ENCODE measurements at regions not wholly inside any gene's neighbourhood (a gene's known extent, or its start where the extent isn't known, plus 50 kb on each side); places are given as distances from the start of the nearest gene placed in this dataset.

GRCh38 chr2:51290725-51291124 lies 258.8 kb upstream of the NRXN1 start:
- TF ChIP-seq POLR2AphosphoS5 (IDR thresholded peaks at IDR 0.05) = no peak
- no peak for TF ChIP-seq POLR2A (IDR thresholded peaks at IDR 0.05)
- TF ChIP-seq, protein P1, sequence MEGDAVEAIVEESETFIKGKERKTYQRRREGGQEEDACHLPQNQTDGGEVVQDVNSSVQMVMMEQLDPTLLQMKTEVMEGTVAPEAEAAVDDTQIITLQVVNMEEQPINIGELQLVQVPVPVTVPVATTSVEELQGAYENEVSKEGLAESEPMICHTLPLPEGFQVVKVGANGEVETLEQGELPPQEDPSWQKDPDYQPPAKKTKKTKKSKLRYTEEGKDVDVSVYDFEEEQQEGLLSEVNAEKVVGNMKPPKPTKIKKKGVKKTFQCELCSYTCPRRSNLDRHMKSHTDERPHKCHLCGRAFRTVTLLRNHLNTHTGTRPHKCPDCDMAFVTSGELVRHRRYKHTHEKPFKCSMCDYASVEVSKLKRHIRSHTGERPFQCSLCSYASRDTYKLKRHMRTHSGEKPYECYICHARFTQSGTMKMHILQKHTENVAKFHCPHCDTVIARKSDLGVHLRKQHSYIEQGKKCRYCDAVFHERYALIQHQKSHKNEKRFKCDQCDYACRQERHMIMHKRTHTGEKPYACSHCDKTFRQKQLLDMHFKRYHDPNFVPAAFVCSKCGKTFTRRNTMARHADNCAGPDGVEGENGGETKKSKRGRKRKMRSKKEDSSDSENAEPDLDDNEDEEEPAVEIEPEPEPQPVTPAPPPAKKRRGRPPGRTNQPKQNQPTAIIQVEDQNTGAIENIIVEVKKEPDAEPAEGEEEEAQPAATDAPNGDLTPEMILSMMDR (IDR thresholded peaks at IDR 0.05) = no peak
- no peak for TF ChIP-seq EP300 (IDR thresholded peaks at IDR 0.05)
